ENCODE measurements at regions not wholly inside any gene's neighbourhood (a gene's known extent, or its start where the extent isn't known, plus 50 kb on each side); places are given as distances from the start of the nearest gene placed in this dataset.

DNA sequence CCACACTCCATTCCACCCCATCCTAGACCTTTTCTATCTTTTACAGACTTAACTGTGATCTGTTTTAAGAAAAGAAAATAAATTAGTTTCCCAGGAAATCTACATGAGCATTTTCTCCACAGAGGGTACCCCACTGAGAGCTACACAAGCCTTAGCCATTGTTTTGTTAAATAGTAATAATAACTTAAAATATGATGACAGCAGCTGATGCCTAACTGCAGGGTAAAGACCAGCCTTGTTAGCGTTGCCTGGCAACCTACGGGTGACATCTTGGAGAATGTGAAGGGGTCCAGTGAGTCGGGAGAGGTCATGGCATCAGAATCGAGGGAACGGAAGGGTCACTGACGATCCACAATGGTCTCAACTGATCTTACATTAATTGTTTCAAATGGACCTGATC lies 233.2 kb upstream of the PBX1 start:
- TF ChIP-seq, protein P1, sequence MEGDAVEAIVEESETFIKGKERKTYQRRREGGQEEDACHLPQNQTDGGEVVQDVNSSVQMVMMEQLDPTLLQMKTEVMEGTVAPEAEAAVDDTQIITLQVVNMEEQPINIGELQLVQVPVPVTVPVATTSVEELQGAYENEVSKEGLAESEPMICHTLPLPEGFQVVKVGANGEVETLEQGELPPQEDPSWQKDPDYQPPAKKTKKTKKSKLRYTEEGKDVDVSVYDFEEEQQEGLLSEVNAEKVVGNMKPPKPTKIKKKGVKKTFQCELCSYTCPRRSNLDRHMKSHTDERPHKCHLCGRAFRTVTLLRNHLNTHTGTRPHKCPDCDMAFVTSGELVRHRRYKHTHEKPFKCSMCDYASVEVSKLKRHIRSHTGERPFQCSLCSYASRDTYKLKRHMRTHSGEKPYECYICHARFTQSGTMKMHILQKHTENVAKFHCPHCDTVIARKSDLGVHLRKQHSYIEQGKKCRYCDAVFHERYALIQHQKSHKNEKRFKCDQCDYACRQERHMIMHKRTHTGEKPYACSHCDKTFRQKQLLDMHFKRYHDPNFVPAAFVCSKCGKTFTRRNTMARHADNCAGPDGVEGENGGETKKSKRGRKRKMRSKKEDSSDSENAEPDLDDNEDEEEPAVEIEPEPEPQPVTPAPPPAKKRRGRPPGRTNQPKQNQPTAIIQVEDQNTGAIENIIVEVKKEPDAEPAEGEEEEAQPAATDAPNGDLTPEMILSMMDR (IDR thresholded peaks at IDR 0.05), result no peak
- no peak for TF ChIP-seq POLR2A (IDR thresholded peaks at IDR 0.05)
